Thyroid gland (tissue), 4 donors: ENCODE measurements at regions not wholly inside any gene's neighbourhood (a gene's known extent, or its start where the extent isn't known, plus 50 kb on each side); places are given as distances from the start of the nearest gene placed in this dataset.

Experiments
- CTCF ChIP-seq, 6 experiments: fragments of 200-600 bp in 3 of 6; fragments of 450-650 bp in 3 of 6; sonication (generic) in 3 of 6; IDR thresholded peaks; one replicate each; pipeline ENCODE4 v1.5.1; 2016 to 2019; ENCODE audit warnings: antibody characterized with exemption in 6 of 6, mild to moderate bottlenecking in 2 of 6, inconsistent platforms in 1 of 6, moderate library complexity in 1 of 6
- POLR2A ChIP-seq, 2 donors: fragments of 450-650 bp; IDR thresholded peaks; one replicate each; pipeline ENCODE4 v1.6.1; 2017; ENCODE audit warnings: antibody characterized with exemption in 2 of 2, mild to moderate bottlenecking in 2 of 2, moderate library complexity in 1 of 2

DNA sequence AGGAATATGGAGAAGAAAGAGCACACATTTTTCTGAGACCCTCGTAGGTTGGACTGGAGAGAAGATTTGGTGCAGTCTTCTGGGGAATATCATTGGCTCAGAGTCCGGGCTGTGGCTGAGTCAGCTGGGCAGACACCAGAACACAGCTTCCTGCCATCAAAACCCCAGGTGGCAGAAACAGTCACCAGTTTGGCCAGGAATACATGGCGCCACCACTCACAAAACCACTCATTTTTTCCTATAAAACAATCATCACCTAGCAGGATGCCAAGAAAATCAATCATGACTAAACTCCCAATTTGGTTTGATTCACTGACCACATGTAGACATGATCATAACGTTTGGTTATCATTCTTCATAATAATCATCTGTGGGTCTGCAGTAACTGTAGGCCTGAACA, 178.1 kb upstream of the PBX1 start:
- TF ChIP-seq POLR2A (IDR thresholded peaks at IDR 0.05) (no peak), CTCF (IDR thresholded peaks at IDR 0.05) (no peak)
